ENCODE measurements at regions not wholly inside any gene's neighbourhood (a gene's known extent, or its start where the extent isn't known, plus 50 kb on each side); places are given as distances from the start of the nearest gene placed in this dataset.

GRCh38 chr3:110624576-110624975, 447.0 kb upstream of the NECTIN3 start (continued):
- TF ChIP-seq PAX8 (IDR thresholded peaks at IDR 0.05) (no peak), ZNF592 (IDR thresholded peaks at IDR 0.05) (no peak), ZBTB33 (IDR thresholded peaks at IDR 0.05) (no peak), HDAC2 (IDR thresholded peaks at IDR 0.05) (no peak), CEBPZ (IDR thresholded peaks at IDR 0.05; ENCODE audit: low read depth, low read length) (no peak), KDM1A (IDR thresholded peaks at IDR 0.05; ENCODE audit: borderline replicate concordance) (no peak), EP300 (IDR thresholded peaks at IDR 0.05; ENCODE audit: borderline replicate concordance in 1 of 2, control insufficient read depth in 1 of 2, low read depth in 2 of 2, low read length in 2 of 2) (no peak)

Data from GM12878 (cell line).